Neural progenitor cell (in vitro differentiated cells): ENCODE measurements at regions not wholly inside any gene's neighbourhood (a gene's known extent, or its start where the extent isn't known, plus 50 kb on each side); places are given as distances from the start of the nearest gene placed in this dataset.

ENCODE experiments used
- CTCF ChIP-seq: fragments of 200-600 bp; sonication (generic); IDR thresholded peaks from 2 replicates; pipeline ENCODE4 v1.5.1; 2017; ENCODE audit warnings: antibody characterized with exemption, mild to moderate bottlenecking
- EZH2 ChIP-seq: fragments of 200-600 bp; sonication (generic); IDR thresholded peaks from 2 replicates; pipeline ENCODE4 v1.6.1; 2017; ENCODE audit warnings: antibody characterized with exemption, mild to moderate bottlenecking, moderate library complexity

- no peak for TF ChIP-seq CTCF
- TF ChIP-seq EZH2 = no peak
Measured at GRCh38 chr15:93846148-93846547, 385.2 kb upstream of the MCTP2 start.
